Activated naive CD4-positive, alpha-beta T cell treated with anti-CD3 and anti-CD28 coated beads, Interleukin-2, amount 50 U/mL, for 72 hours (primary cell): ENCODE measurements at regions not wholly inside any gene's neighbourhood (a gene's known extent, or its start where the extent isn't known, plus 50 kb on each side); places are given as distances from the start of the nearest gene placed in this dataset.

Source experiments
- ATAC-seq, 2 donors: fragments of 150-1000 bp; cut with Tn5 transposase; 2 replicates each; pipeline ENCODE4 v1.10.0; 2021; ENCODE audit warnings: mild to moderate bottlenecking in 2 of 2, moderate library complexity in 2 of 2
- DNase-seq, 2 donors: peaks; one replicate each; pipeline ENCODE4 v3.0.0; 2021 to 2022; ENCODE audit warnings: low spot score in 2 of 2
- H3K27ac Mint-ChIP-seq, 2 donors: one replicate each; pipeline ENCODE4 v1.8.0; 2022; ENCODE audit warnings: mild to moderate bottlenecking in 2 of 2, mixed read lengths in 2 of 2
- H3K36me3 Mint-ChIP-seq, 2 donors: one replicate each; pipeline ENCODE4 v1.8.0; 2022; ENCODE audit warnings: mixed read lengths in 2 of 2
- H3K9me3 Mint-ChIP-seq, 2 donors: one replicate each; pipeline ENCODE4 v1.8.0; 2022; ENCODE audit warnings: mixed read lengths in 2 of 2

GRCh38 chr1:38475624-38476005, 384.0 kb downstream of the RRAGC start:
- H3K9me3 Mint-ChIP-seq = peaks cover 7 to 14% of the 10 kb centered on the region in 2 donors
- peaks cover 12 to 16% of the 10 kb centered on the region in 2 donors for H3K36me3 Mint-ChIP-seq
- no peak for ATAC-seq

GRCh38 chr1:38474738-38475623, 384.6 kb downstream of the RRAGC start:
- H3K36me3 Mint-ChIP-seq = peaks cover 12 to 16% of the 10 kb centered on the region in 2 donors
- ATAC-seq (peak; percentile 30 to 40), DNase-seq (no peak)
- peak overlapping the region in 1 of 2 donors; percentile 8 for H3K27ac Mint-ChIP-seq
- H3K9me3 Mint-ChIP-seq = peaks cover 7 to 14% of the 10 kb centered on the region in 2 donors

More at GRCh38 chr1:38475624-38476005, 384.0 kb downstream of the RRAGC start:
- DNase-seq = no peak
- peak overlapping the region in 1 of 2 donors; percentile 8 for H3K27ac Mint-ChIP-seq

DNA sequence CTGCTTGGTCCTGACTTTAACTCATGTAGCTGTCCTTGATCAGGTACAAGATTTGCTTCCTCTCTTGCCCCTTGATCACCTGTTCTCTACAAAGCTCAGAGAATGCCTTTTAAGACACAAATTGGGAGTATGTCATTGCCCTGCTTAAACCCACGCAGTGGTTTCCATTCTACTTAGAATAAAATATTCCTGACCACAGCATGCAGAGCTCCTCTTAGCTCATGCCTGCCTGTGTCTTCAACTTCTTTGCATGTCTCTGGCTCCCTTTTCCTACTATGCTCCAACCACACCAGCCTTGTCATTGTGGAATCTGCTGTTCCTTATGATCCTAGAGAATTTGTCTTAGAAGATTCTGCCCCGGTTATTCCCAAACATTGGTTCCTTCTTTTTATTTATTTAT, 393.1 kb downstream of the RRAGC start:
- ATAC-seq = no peak
- Mint-ChIP-seq H3K9me3 (no peaks in the 10 kb centered on the region), H3K36me3 (no peaks in the 10 kb centered on the region), H3K27ac (no peak overlapping the region)
- DNase-seq = no peak

GRCh38 chr1:38465460-38465859, 394.1 kb downstream of the RRAGC start:
- ATAC-seq (no peak), DNase-seq (no peak)
- no peaks in the 10 kb centered on the region for H3K36me3 Mint-ChIP-seq
- H3K9me3 Mint-ChIP-seq = no peaks in the 10 kb centered on the region
- H3K27ac Mint-ChIP-seq = no peak overlapping the region

DNA sequence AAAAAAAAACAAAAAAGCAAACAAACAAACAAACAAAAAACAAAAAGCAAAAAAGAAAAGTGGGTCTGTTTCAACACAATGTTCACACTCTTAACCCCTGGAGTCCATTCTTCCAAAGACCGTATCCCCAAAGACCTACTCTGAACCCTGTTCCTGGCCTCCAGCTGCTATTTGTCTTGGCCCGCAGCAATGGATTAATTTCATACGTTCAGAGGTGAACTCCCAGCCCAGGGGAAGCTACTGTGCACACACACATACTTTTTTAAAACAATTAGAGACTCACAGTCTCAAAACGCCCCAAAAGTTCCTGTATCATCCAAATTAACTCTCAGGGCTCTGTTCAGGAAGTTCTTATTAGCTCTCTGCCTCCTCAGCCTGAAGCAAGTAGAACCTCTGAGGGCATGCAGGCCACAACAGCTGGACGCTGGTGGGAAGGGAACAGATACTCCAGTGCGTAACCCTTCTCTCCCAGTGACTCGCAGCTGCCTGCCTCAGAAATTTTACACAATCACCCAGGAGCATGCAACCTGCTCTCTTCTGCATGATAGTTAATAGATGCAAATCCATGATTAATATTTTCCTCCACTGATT, 395.4 kb downstream of the RRAGC start:
- DNase-seq (no peak), ATAC-seq (no peak)
- no peak overlapping the region for H3K27ac Mint-ChIP-seq
- no peaks in the 10 kb centered on the region for H3K9me3 Mint-ChIP-seq
- no peaks in the 10 kb centered on the region for H3K36me3 Mint-ChIP-seq

- H3K36me3 Mint-ChIP-seq = no peaks in the 10 kb centered on the region
- H3K27ac Mint-ChIP-seq = no peak overlapping the region
- H3K9me3 Mint-ChIP-seq = no peaks in the 10 kb centered on the region
- ATAC-seq (no peak), DNase-seq (no peak)
Observed at GRCh38 chr1:38463074-38463473, 396.5 kb downstream of the RRAGC start.

DNA sequence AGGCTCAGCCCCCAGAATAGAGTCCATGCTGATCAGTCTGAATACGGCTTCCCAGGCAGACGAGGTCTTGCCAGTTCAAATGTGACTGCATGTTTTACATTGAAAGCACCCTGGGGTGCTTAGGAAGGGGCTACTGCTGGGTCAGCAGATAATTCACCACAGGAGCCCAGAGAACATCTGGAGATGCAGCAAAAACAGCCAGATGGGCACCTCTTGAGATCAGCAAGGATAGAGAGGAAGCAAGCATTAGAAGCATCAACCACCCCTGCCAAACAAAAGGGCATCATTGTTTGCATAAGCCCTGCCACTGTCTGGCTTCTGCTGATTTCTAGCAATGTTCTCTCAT, 403.1 kb downstream of the RRAGC start:
- ATAC-seq (no peak), DNase-seq (no peak)
- Mint-ChIP-seq H3K27ac (no peak overlapping the region), H3K9me3 (no peaks in the 10 kb centered on the region), H3K36me3 (no peaks in the 10 kb centered on the region)

DNA sequence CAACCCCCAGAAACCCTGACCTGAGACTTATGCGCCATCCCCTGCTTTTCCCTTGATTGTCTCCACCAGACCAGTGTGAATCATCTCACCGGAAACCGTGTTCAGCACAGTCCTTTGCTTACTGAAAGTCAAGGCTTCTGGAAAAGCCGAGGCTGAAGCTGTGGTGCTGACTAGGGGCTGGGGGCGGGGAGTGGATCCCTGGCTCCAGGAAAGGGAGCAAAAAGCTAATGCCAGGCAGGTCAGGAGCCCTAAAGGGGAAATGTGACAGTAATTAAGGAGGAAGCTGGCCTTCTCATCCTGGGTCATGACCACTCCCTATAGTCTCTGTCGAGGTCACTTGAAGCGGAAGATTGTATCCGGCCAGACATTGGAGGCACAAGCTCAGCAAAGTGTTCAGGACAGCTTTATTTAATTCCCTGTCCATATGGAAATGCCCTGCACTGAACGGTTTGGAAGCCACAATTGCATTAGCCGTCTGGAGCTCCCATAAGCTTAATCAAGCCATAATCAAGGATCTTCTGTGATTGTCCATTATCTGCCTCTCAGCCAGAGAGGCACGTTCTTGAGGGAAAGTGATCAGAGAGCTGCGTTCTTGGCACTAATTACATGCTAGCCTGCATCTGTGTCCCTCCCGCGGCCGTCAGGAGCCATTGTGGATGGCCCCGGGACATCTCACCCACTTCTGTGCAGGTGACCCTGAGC, 403.6 kb downstream of the RRAGC start:
- Mint-ChIP-seq H3K9me3 (no peaks in the 10 kb centered on the region), H3K27ac (no peak overlapping the region)
- no peak for ATAC-seq

DNA sequence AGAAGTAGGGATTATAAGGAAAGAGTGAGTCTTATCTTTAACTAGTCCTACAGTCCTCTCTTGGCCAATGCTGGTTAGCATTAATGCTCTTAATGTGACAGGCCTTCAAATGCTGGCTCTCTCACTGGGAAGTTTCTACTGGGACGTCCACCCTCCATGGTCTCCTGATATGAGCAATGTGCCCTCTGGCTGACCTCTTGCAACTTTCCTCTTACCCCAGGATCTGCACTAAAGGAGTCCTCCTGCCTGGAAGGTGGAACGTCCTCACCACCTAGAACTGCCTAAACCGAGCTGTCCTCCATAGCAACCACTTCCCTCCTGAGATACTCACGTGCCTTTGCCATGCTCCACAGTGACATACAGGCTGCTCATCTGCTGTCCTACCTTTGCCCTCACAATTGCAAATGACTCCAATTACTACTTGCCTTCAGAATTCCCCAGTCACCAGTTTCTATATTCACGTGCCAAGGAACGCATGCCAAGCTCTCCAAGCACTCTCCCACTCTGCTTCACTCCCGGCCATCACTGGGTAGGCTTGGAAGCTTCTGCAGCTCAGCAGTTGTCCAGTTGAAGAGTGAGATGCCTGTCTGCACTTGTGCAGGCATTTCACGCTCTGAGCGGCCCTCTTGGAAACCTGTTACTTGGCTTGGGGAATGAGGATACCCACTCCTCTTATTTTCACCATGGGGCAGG, 404.7 kb downstream of the RRAGC start:
- ATAC-seq (no peak), DNase-seq (no peak)
- H3K9me3 Mint-ChIP-seq = no peaks in the 10 kb centered on the region
- H3K27ac Mint-ChIP-seq = no peak overlapping the region
- H3K36me3 Mint-ChIP-seq = no peaks in the 10 kb centered on the region

More for the DNA sequence above, 403.6 kb downstream of the RRAGC start:
- DNase-seq = no peak
- no peaks in the 10 kb centered on the region for H3K36me3 Mint-ChIP-seq

DNA sequence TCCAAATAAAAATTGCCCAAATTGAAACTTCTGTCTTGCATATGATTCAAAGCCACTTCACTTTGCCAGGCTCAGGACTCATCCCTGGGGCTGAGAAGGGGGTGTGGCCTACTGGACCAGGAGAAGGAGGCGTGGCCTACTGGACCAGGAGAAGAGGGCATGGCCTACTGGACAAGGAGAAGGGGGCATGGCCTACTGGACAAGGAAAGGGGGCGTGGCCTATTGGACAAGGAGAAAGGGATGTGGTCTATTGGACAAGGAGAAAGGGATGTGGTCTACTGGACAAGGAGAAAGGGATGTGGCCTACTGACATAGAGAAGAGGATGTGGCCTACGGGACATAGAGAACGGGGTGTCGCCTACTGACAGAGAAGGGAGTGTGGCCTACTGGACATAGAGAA, 405.3 kb downstream of the RRAGC start:
- ATAC-seq (no peak), DNase-seq (no peak)
- H3K9me3 Mint-ChIP-seq = no peaks in the 10 kb centered on the region
- no peaks in the 10 kb centered on the region for H3K36me3 Mint-ChIP-seq
- H3K27ac Mint-ChIP-seq = no peak overlapping the region

GRCh38 chr1:38452246-38452645, 405.7 kb upstream of the POU3F1 start:
- Mint-ChIP-seq H3K9me3 (no peaks in the 10 kb centered on the region), H3K27ac (no peak overlapping the region), H3K36me3 (no peaks in the 10 kb centered on the region)
- DNase-seq = no peak
- ATAC-seq = no peak

DNA sequence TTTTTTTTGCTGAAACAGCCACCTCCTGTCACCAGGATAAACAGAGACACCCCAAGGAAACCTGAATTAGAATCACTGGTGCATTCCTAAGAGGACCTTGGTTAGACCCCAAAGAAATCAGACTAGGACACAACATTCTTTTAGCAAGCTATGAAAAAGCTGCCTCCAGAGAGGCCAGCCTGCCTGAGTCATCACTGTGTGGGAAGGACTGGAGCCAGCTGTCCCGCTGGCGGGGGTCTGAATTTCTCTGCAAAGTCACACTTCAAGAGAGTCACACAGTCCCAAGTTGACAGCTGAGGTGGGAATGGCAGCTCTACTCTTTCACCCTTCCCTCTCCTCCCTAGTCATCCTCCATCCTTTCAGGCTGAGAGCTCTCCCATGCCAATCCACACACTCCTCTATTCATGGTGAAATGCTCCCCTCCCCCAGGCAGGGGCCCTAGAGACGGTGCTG, 405.0 kb upstream of the POU3F1 start:
- Mint-ChIP-seq H3K36me3 (no peaks in the 10 kb centered on the region), H3K27ac (no peak overlapping the region), H3K9me3 (no peaks in the 10 kb centered on the region)
- ATAC-seq = no peak
- no peak for DNase-seq

- no peak for ATAC-seq
- Mint-ChIP-seq H3K36me3 (no peaks in the 10 kb centered on the region), H3K27ac (no peak overlapping the region), H3K9me3 (no peaks in the 10 kb centered on the region)
- DNase-seq = no peak
Observed at GRCh38 chr1:38448893-38449292, 402.3 kb upstream of the POU3F1 start.

- Mint-ChIP-seq H3K27ac (no peak overlapping the region), H3K36me3 (peaks cover 0 to 4% of the 10 kb centered on the region in 2 donors), H3K9me3 (peaks cover 0 to 3% of the 10 kb centered on the region in 2 donors)
- no peak for ATAC-seq
- no peak for DNase-seq
Observed at GRCh38 chr1:38446936-38447335, 400.3 kb upstream of the POU3F1 start.

GRCh38 chr1:38444770-38445442, 398.3 kb upstream of the POU3F1 start:
- ATAC-seq (no peak), DNase-seq (no peak)
- peaks cover 12 to 13% of the 10 kb centered on the region in 2 donors for H3K9me3 Mint-ChIP-seq
- no peak overlapping the region for H3K27ac Mint-ChIP-seq
- H3K36me3 Mint-ChIP-seq = peaks cover 8 to 22% of the 10 kb centered on the region in 2 donors

GRCh38 chr1:38444311-38444710, 397.7 kb upstream of the POU3F1 start:
- no peak overlapping the region for H3K27ac Mint-ChIP-seq
- no peak for DNase-seq
- no peak for ATAC-seq

More at GRCh38 chr1:38444311-38444710, 397.7 kb upstream of the POU3F1 start:
- H3K36me3 Mint-ChIP-seq = peaks cover 9 to 22% of the 10 kb centered on the region in 2 donors
- peaks cover 12 to 13% of the 10 kb centered on the region in 2 donors for H3K9me3 Mint-ChIP-seq
